Keratinocyte (primary cell): ENCODE measurements at regions not wholly inside any gene's neighbourhood (a gene's known extent, or its start where the extent isn't known, plus 50 kb on each side); places are given as distances from the start of the nearest gene placed in this dataset.
"Not testable (repeated sequence)": the region's sequence is repeated elsewhere in the genome, so short reads cannot be mapped to it uniquely, and the experiment has no call there.

Source experiments
- DNase-seq: peaks from one replicate; pipeline ENCODE4 v3.0.0-alpha.2; 2011; ENCODE audit warnings: low read depth, missing footprints, low spot score
- FAIRE-seq: peaks from 2 replicates; lab custom pipeline; 2011; peaks lifted over from hg19 to GRCh38; lab: Jason Lieb, UNC
- H2AFZ ChIP-seq: 2 replicates; pipeline ENCODE4 v1.6.0; 2012; ENCODE audit warnings: low read length, control low read depth, inconsistent platforms; ENCODE audit not compliant: control insufficient read depth
- H3K27ac ChIP-seq: 2 replicates; pipeline ENCODE4 v1.5.1; 2011; ENCODE audit warnings: low read length; ENCODE audit not compliant: control insufficient read depth, insufficient read depth
- H3K27me3 ChIP-seq: 3 replicates; pipeline ENCODE4 v1.6.0; 2011; ENCODE audit warnings: low read length; ENCODE audit not compliant: control insufficient read depth, insufficient read depth; ENCODE audit errors: extremely low read depth
- H3K36me3 ChIP-seq, 2 experiments: 2 replicates in 1 of 2; 3 replicates in 1 of 2; pipeline ENCODE4 v1.5.1; 2011; ENCODE audit warnings: low read length in 2 of 2, mild to moderate bottlenecking in 1 of 2; ENCODE audit not compliant: control insufficient read depth in 2 of 2, insufficient read depth in 2 of 2; ENCODE audit errors: extremely low read depth in 1 of 2
- H3K4me1 ChIP-seq: 3 replicates; pipeline ENCODE4 v1.5.1; 2011; ENCODE audit warnings: low read length; ENCODE audit not compliant: control insufficient read depth, insufficient read depth; ENCODE audit errors: extremely low read depth
- H3K4me2 ChIP-seq: 3 replicates; pipeline ENCODE4 v1.6.0; 2011; ENCODE audit warnings: low read depth, low read length; ENCODE audit not compliant: control insufficient read depth, insufficient read depth; ENCODE audit errors: extremely low read depth
- H3K4me3 ChIP-seq, 3 experiments: fragments of 200-600 bp in 1 of 3; sonication (generic) in 1 of 3; 2 replicates in 2 of 3; 3 replicates in 1 of 3; pipeline ENCODE4 v1.5.1; 2011 to 2016; ENCODE audit warnings: low read length in 3 of 3, mild to moderate bottlenecking in 3 of 3, control low read depth in 2 of 3, inconsistent platforms in 1 of 3, low read depth in 1 of 3, mixed read lengths in 1 of 3, mixed run types in 1 of 3, moderate library complexity in 1 of 3; ENCODE audit not compliant: control insufficient read depth in 2 of 3, insufficient read depth in 2 of 3; ENCODE audit errors: extremely low read depth in 1 of 3
- H3K79me2 ChIP-seq: 2 replicates; pipeline ENCODE4 v1.6.0; 2012; ENCODE audit warnings: low read length; ENCODE audit not compliant: control insufficient read depth, insufficient read depth
- H3K9ac ChIP-seq: 3 replicates; pipeline ENCODE4 v1.6.0; 2011; ENCODE audit warnings: low read length; ENCODE audit not compliant: control insufficient read depth, insufficient read depth; ENCODE audit errors: extremely low read depth
- H3K9me1 ChIP-seq: 3 replicates; pipeline ENCODE4 v1.6.0; 2011; ENCODE audit warnings: low read length; ENCODE audit not compliant: control insufficient read depth, insufficient read depth; ENCODE audit errors: extremely low read depth
- H3K9me3 ChIP-seq: 2 replicates; pipeline ENCODE4 v1.5.1; 2012; ENCODE audit warnings: low read depth, low read length; ENCODE audit not compliant: control insufficient read depth
- H4K20me1 ChIP-seq: 3 replicates; pipeline ENCODE4 v1.6.0; 2011; ENCODE audit warnings: low read length; ENCODE audit not compliant: control insufficient read depth, insufficient read depth; ENCODE audit errors: extremely low read depth
- EZH2 ChIP-seq: IDR thresholded peaks from one replicate; pipeline ENCODE4 v1.6.1; 2012; ENCODE audit warnings: inconsistent platforms, mild to moderate bottlenecking, low read length, moderate library complexity
- dilution Hi-C: fragments of 300-500 bp; cut with MboI; formaldehyde crosslinking; loops from one replicate; pipeline ENCODE4 v1.7.0; 2020; ENCODE audit warnings: low sequenced_read_pairs; ENCODE audit not compliant: extremely low pct_ligation_motif_present
- TF ChIP-seq, protein P1 (sequence below), 3 experiments: IDR thresholded peaks in 1 of 3; conservative IDR thresholded peaks in 1 of 3; optimal IDR thresholded peaks in 1 of 3; 2 replicates in 2 of 3; 3 replicates in 1 of 3; pipeline versions ENCODE3 to v1.5.1; 2011; ENCODE audit warnings: low read length in 3 of 3, mild to moderate bottlenecking in 3 of 3, moderate library complexity in 2 of 3, control low read depth in 1 of 3, inconsistent platforms in 1 of 3; ENCODE audit not compliant: insufficient read depth in 2 of 3; ENCODE audit errors: extremely low read depth in 1 of 3

DNA sequence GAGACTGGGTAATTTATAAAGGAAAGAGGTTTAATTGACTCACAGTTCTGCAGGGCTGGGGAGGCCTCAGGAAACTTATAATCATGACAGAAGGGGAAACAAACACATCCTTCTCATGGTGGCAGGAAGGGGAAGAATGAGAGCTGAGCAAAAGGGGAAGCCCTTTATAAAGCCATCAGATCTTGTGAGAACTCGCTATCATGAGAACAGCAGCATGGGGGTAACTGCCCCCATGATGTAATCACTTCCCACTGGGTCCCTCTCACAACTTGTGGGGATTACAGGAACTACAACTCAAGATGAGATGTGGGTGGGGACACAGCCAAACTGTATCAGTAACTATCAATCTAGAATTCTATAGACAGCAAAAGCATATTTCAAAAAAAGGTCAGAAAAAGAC, 64.7 kb upstream of the ACTRT2 start:
- H3K4me2 ChIP-seq, result no peak overlapping the region
- no peak for FAIRE-seq

DNA sequence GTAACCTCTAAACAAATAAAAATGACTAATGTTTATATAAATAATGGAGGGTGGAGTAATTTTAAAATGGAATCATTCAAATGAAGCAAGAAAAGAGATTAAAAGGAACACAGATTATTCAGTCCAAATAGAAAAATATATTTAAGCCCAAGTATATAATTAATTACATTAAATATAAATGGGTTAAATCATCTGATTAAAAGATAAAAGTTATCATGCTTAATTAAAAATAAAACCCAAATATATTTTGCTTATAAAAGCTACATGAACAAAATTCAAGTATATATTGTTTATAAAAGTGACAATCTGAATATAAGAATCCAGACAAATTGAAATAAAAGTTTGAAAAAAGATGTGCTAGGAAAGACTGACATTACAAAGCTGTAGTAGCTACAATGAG, 63.9 kb upstream of the ACTRT2 start:
- H3K9me3 ChIP-seq, result no peaks in the 10 kb centered on the region
- H3K36me3 ChIP-seq, result no peaks in the 10 kb centered on the region
- H3K4me1 ChIP-seq, result no peaks in the 10 kb centered on the region
- no peak overlapping the region for H3K4me2 ChIP-seq
- no peak overlapping the region for H2AFZ ChIP-seq
- dilution Hi-C loops, result no loop called here
- H4K20me1 ChIP-seq, result no peaks in the 10 kb centered on the region
- H3K9me1 ChIP-seq, result no peaks in the 10 kb centered on the region
- H3K27me3 ChIP-seq, result no peaks in the 10 kb centered on the region
- no peak for TF ChIP-seq EZH2
- TF ChIP-seq, protein P1, sequence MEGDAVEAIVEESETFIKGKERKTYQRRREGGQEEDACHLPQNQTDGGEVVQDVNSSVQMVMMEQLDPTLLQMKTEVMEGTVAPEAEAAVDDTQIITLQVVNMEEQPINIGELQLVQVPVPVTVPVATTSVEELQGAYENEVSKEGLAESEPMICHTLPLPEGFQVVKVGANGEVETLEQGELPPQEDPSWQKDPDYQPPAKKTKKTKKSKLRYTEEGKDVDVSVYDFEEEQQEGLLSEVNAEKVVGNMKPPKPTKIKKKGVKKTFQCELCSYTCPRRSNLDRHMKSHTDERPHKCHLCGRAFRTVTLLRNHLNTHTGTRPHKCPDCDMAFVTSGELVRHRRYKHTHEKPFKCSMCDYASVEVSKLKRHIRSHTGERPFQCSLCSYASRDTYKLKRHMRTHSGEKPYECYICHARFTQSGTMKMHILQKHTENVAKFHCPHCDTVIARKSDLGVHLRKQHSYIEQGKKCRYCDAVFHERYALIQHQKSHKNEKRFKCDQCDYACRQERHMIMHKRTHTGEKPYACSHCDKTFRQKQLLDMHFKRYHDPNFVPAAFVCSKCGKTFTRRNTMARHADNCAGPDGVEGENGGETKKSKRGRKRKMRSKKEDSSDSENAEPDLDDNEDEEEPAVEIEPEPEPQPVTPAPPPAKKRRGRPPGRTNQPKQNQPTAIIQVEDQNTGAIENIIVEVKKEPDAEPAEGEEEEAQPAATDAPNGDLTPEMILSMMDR (optimal IDR thresholded peaks at IDR 0.05 in 1 of 3, IDR thresholded peaks at IDR 0.05 in 1 of 3, conservative IDR thresholded peaks at IDR 0.05 in 1 of 3; ENCODE audit: extremely low read depth in 1 of 3, insufficient read depth in 2 of 3, low read length in 3 of 3), result no peak
- no peak overlapping the region for H3K9ac ChIP-seq
- H3K79me2 ChIP-seq, result no peaks in the 10 kb centered on the region
- DNase-seq, result no peak
- no peak overlapping the region for H3K27ac ChIP-seq
- FAIRE-seq, result no peak
- no peak overlapping the region for H3K4me3 ChIP-seq

More for the DNA sequence above, 64.7 kb upstream of the ACTRT2 start:
- Histone ChIP-seq H3K9ac (no peak overlapping the region), H3K9me1 (no peaks in the 10 kb centered on the region), H2AFZ (no peak overlapping the region), H3K4me3 (no peak overlapping the region), H3K79me2 (no peaks in the 10 kb centered on the region), H3K4me1 (no peaks in the 10 kb centered on the region), H4K20me1 (no peaks in the 10 kb centered on the region), H3K36me3 (no peaks in the 10 kb centered on the region), H3K27me3 (no peaks in the 10 kb centered on the region), H3K27ac (no peak overlapping the region), H3K9me3 (no peaks in the 10 kb centered on the region)
- TF ChIP-seq, protein P1 (optimal IDR thresholded peaks at IDR 0.05 in 1 of 3, IDR thresholded peaks at IDR 0.05 in 1 of 3, conservative IDR thresholded peaks at IDR 0.05 in 1 of 3; ENCODE audit: extremely low read depth in 1 of 3, insufficient read depth in 2 of 3, low read length in 3 of 3), result no peak
- TF ChIP-seq EZH2, result no peak
- dilution Hi-C loops, result no loop called here
- DNase-seq, result no peak

DNA sequence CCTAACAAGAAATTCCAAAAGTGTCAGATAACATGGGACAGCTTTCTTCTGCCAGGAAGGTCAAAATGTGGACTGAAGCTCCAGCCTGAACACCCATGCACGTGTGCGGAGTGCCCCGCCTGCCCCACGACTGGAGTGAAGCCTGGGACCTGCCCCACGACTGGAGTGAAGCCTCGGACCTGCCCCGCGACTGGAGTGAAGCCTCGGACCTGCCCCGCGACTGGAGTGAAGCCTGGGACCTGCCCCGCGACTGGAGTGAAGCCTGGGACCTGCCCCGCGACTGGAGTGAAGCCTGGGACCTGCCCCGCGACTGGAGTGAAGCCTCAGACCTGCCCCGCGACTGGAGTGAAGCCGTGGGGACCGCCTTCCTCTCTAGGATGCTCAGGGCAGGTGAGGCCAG, 61.4 kb upstream of the ACTRT2 start:
- H3K36me3 ChIP-seq, H3K79me2 ChIP-seq, H3K4me1 ChIP-seq, H2AFZ ChIP-seq, FAIRE-seq, H3K9me3 ChIP-seq, H3K9ac ChIP-seq, H3K4me2 ChIP-seq, DNase-seq, H4K20me1 ChIP-seq, H3K9me1 ChIP-seq, H3K4me3 ChIP-seq, H3K27me3 ChIP-seq, dilution Hi-C loops, H3K27ac ChIP-seq: not testable (repeated sequence)
